Sigmoid colon (tissue), 4 donors: ENCODE measurements at regions not wholly inside any gene's neighbourhood (a gene's known extent, or its start where the extent isn't known, plus 50 kb on each side); places are given as distances from the start of the nearest gene placed in this dataset.

Experiments
- CTCF ChIP-seq, 4 experiments: fragments of 450-650 bp in 3 of 4; fragments of 200-600 bp in 1 of 4; IDR thresholded peaks; one replicate each; pipeline ENCODE4 v1.5.1; 2016 to 2019; ENCODE audit warnings: antibody characterized with exemption in 4 of 4, mild to moderate bottlenecking in 3 of 4, moderate library complexity in 2 of 4
- EP300 ChIP-seq, 4 donors: sonication (generic); formaldehyde crosslinking; IDR thresholded peaks; one replicate each; pipeline ENCODE4 v1.6.1; 2017; ENCODE audit warnings: antibody characterized with exemption in 4 of 4
- POLR2A ChIP-seq, 2 donors: fragments of 450-650 bp; IDR thresholded peaks; one replicate each; pipeline ENCODE4 v1.6.1; 2016; ENCODE audit warnings: antibody characterized with exemption in 2 of 2, mild to moderate bottlenecking in 2 of 2, moderate library complexity in 2 of 2
- POLR2AphosphoS5 ChIP-seq, 4 donors: sonication (generic); formaldehyde crosslinking; IDR thresholded peaks; one replicate each; pipeline ENCODE4 v1.6.1; 2017; ENCODE audit warnings: antibody characterized with exemption in 4 of 4

- TF ChIP-seq CTCF (IDR thresholded peaks at IDR 0.05) (no peak), POLR2A (IDR thresholded peaks at IDR 0.05) (no peak), EP300 (IDR thresholded peaks at IDR 0.05) (no peak), POLR2AphosphoS5 (IDR thresholded peaks at IDR 0.05) (no peak)
Measured at GRCh38 chr6:164230804-164231203, 816.3 kb downstream of the QKI start.
